NOMO-1 (cell line): ENCODE measurements at regions not wholly inside any gene's neighbourhood (a gene's known extent, or its start where the extent isn't known, plus 50 kb on each side); places are given as distances from the start of the nearest gene placed in this dataset.
"Not testable (repeated sequence)": the region's sequence is repeated elsewhere in the genome, so short reads cannot be mapped to it uniquely, and the experiment has no call there.

Experiments used
- DNase-seq, 2 experiments: peaks; one replicate each; lab custom pipeline; 2025; ENCODE audit not compliant: unreplicated experiment in 2 of 2; lab: John Stamatoyannopoulos, UW

DNA sequence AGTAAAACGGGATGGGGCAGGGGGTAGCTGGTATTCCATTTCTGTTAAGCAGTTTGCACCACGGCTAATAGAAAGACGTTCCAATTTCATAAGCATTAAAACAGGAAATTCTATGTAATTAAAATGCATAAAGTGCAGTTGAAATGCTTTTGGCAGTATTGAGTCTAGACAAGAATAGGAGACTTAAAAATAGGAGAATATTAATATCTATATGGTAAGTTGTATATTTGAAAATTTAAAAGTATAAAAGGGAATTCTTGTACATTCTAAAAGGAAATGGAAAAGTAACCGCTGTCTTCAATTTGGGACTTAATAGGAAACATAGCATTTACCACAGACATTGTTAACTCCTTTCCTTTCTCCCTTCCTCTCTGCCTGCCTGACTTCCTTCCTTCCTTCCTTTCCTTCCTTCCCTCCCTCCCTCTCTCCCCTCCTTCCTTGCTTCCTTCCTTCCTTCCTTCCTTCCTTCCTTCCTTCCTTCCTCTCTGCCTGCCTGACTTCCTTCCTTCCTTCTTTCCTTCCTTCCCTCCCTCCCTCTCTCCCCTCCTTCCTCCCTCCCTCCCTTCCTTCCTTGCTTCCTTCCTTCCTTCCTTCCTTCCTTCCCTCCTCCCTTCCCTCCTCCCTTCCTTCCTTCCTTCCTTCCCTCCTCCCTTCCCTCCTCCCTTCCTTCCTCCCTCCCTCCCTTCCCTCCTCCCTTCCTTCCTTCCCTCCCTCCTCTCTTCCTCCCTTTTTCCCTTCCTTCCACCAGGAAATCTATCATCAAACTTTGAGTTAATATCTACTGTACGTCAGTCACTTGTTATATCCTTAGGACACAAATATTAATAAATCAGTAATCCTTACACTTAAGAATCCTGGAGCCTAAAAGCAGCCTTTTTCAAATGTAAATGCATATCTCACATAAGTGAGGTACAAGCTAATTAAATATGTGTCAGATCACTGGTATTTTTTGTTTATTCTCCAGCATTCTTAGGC, 1049.3 kb downstream of the GALC start:
- DNase-seq, result no peak

DNA sequence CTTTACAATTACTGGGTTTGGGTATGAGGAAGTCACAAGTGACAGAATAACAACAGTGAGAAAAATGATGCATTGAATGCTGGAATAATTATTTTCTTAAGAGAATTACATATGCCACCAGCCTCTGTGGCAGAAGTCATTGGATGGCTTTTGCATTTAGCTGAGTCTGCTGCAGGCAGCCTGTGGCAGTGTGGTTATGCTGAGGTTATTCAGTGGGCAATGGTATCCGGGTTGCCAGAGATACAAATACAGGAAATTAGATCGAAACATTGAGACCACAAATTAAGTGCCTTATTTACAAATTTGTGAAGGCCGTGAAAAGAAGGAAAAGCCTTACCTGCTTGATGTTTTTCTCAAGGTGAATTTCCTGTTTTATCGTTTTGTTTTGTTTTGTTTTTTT, 1050.0 kb downstream of the GALC start:
- DNase-seq, result no peak

GRCh38 chr14:86940106-86940505, 1052.9 kb downstream of the GALC start:
- no peak for DNase-seq

GRCh38 chr14:86938320-86938719, 1054.7 kb downstream of the GALC start:
- no peak for DNase-seq

GRCh38 chr14:86936556-86936955, 1056.4 kb downstream of the GALC start:
- no peak for DNase-seq

- DNase-seq, result no peak
These were observed 1057.6 kb downstream of the GALC start for GRCh38 chr14:86935241-86935885.

DNA sequence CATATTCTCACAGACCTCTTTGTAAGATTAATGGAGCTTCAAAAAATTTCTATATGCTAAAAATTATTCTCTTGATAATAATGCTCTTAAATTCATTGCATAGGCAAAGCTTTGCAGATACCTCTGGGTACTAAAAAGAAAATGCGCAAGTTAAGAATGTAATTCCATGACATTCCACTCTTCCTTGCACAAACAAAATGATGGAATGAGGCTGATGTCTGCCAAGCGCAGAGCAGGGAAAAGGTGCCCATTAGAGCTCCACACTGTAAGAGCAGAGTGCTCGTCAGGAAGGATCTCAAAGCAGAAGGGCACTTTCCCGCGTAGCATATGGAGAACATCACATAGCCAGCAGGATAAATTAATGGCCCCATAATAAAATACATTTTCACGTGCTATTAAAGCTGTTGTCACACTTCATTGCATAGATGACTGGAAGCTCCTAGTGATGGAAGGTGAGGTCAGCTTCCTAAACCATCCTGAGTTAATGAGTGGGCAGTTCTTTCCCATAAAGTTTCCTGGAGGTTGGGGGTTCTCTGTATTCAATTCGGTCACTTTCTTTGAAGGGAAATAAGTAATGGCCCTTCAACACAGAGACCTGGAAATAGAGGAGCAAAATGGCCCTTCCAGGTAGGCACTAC, 1058.9 kb downstream of the GALC start:
- DNase-seq, result no peak

GRCh38 chr14:86933460-86933859, 1059.5 kb downstream of the GALC start:
- DNase-seq, result no peak

GRCh38 chr14:86915406-86915805, 1077.6 kb downstream of the GALC start:
- no peak for DNase-seq

- DNase-seq, result no peak
These were observed 1080.3 kb downstream of the GALC start for GRCh38 chr14:86912709-86913108.

- DNase-seq, result no peak
These were observed 1081.5 kb downstream of the GALC start for GRCh38 chr14:86911486-86911885.

DNA sequence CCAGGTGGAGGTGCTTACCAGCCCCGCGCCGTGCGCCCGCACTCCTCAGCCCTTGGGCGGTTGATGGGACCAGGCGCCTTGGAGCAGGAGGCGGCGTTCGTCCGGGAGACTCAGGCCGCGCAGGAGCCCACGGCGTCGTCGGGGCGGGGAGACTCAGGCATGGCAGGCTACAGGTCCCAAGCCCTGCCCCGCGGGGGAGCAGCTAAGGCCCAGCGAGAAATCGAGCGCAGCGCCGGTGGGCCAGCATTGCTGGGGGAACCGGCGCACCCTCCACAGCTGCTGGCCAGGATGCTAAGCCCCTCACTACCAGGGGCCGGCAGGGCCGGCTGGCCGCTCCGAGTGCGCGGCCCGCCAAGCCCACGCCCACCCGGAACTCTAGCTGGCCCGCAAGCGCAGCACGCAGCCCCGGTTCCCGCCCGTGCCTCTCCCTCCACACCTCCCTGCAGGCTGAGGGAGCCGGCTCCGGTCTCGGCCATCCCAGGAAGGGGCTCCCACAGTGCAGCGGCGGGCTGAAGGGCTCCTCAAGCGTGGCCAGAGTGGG, 1087.5 kb downstream of the GALC start:
- DNase-seq, result not testable (repeated sequence)

GRCh38 chr14:86902176-86902950, 1090.6 kb downstream of the GALC start:
- no peak for DNase-seq

- DNase-seq, result no peak
These were observed 1095.1 kb downstream of the GALC start for GRCh38 chr14:86897704-86898513.

DNA sequence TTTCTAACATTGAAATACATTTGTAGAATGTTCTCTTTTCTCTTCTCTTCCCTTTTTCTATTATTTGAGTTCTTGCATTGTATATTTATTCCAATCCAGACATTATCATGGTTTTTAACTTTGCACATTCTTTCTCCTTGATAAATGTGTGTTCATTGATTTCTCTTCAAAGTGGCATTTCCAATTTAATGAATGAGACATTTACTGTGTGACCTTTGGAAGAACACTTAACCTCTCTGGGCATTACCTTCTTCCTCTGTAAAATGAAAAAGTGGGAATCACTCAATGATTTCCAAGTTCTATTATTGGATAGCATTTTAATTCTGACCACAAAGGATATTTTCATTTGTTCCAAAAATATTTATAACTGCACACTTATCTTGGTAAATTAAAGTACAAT, 1095.8 kb downstream of the GALC start:
- no peak for DNase-seq

- no peak for DNase-seq
These were observed 1096.3 kb downstream of the GALC start for GRCh38 chr14:86896701-86897100.

- DNase-seq, result no peak
These were observed 1100.6 kb downstream of the GALC start for GRCh38 chr14:86892152-86892956.

- DNase-seq, result no peak
These were observed 1107.7 kb downstream of the GALC start for GRCh38 chr14:86885280-86885679.

GRCh38 chr14:86884498-86884897, 1108.5 kb downstream of the GALC start:
- DNase-seq, result no peak
